Activated naive CD4-positive, alpha-beta T cell treated with Interleukin-2 at 50 U/mL for 16 hours (primary cell): ENCODE measurements at regions not wholly inside any gene's neighbourhood (a gene's known extent, or its start where the extent isn't known, plus 50 kb on each side); places are given as distances from the start of the nearest gene placed in this dataset.
"Not testable (repeated sequence)": the region's sequence is repeated elsewhere in the genome, so short reads cannot be mapped to it uniquely, and the experiment has no call there.

ENCODE experiments used
- DNase-seq: peaks from one replicate; pipeline ENCODE4 v3.0.0-alpha.2; 2020

- no peak for DNase-seq
Measured at GRCh38 chr5:117679046-117679445, 1104.4 kb upstream of the SEMA6A start.

- no peak for DNase-seq
Measured at GRCh38 chr5:117675646-117676045, 1101.0 kb upstream of the SEMA6A start.

- no peak for DNase-seq
Measured at GRCh38 chr5:117671551-117671950, 1096.9 kb upstream of the SEMA6A start.

GRCh38 chr5:117667105-117667504 is 1092.5 kb upstream of the SEMA6A start:
- no peak for DNase-seq

- no peak for DNase-seq
Measured at GRCh38 chr5:117665121-117665520, 1090.5 kb upstream of the SEMA6A start.

- no peak for DNase-seq
Measured at GRCh38 chr5:117662361-117662760, 1087.7 kb upstream of the SEMA6A start.

GRCh38 chr5:117657541-117657940 is 1082.9 kb upstream of the SEMA6A start:
- DNase-seq = no peak

GRCh38 chr5:117652958-117653280 is 1078.3 kb upstream of the SEMA6A start:
- no peak for DNase-seq

- DNase-seq = no peak
Measured at GRCh38 chr5:117652036-117652957, 1077.7 kb upstream of the SEMA6A start.

GRCh38 chr5:117649821-117650220 is 1075.2 kb upstream of the SEMA6A start:
- DNase-seq = no peak

GRCh38 chr5:117645400-117645799 is 1070.8 kb upstream of the SEMA6A start:
- no peak for DNase-seq

- no peak for DNase-seq
Measured at GRCh38 chr5:117638581-117638980, 1064.0 kb upstream of the SEMA6A start.

- DNase-seq = no peak
Measured at GRCh38 chr5:117633093-117633492, 1058.5 kb upstream of the SEMA6A start.

- no peak for DNase-seq
Measured at GRCh38 chr5:117624201-117624600, 1049.6 kb upstream of the SEMA6A start.

GRCh38 chr5:117623042-117623805 is 1048.6 kb upstream of the SEMA6A start:
- DNase-seq = no peak

GRCh38 chr5:117621921-117622320 is 1047.3 kb upstream of the SEMA6A start:
- no peak for DNase-seq

- DNase-seq = no peak
Measured at GRCh38 chr5:117615226-117615625, 1040.6 kb upstream of the SEMA6A start.

GRCh38 chr5:117614408-117614807 is 1039.8 kb upstream of the SEMA6A start:
- no peak for DNase-seq

GRCh38 chr5:117604845-117605244 is 1030.2 kb upstream of the SEMA6A start:
- no peak for DNase-seq

- not testable (repeated sequence) for DNase-seq
Measured at GRCh38 chr5:117599811-117600210, 1025.2 kb upstream of the SEMA6A start.

- DNase-seq = no peak
Measured at GRCh38 chr5:117594166-117594565, 1019.5 kb upstream of the SEMA6A start.

GRCh38 chr5:117590944-117591343 is 1016.3 kb upstream of the SEMA6A start:
- no peak for DNase-seq

- DNase-seq = no peak
Measured at GRCh38 chr5:117588611-117589010, 1014.0 kb upstream of the SEMA6A start.

GRCh38 chr5:117587111-117587510 is 1012.5 kb upstream of the SEMA6A start:
- DNase-seq = no peak
